ENCODE measurements at regions not wholly inside any gene's neighbourhood (a gene's known extent, or its start where the extent isn't known, plus 50 kb on each side); places are given as distances from the start of the nearest gene placed in this dataset.
"Not testable (repeated sequence)": the region's sequence is repeated elsewhere in the genome, so short reads cannot be mapped to it uniquely, and the experiment has no call there.

DNA sequence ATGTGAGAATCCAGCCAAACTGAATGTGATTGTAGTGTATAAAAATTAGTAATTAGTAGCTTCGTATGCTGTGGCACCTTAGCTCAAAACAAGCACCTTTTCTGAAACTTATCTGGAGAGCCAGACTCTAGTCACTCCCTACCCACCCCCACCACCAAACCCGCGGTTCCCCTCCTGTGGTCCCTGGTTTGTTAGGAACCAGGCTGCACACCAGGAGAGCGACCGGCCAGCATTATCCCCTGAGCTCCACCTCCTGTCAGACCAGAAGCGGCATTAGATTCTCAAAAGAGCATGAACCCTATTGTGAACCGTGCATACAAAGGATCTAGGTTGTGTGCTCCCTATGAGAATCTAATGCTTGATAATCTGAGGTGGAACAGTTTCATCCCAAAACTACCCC is 498.6 kb downstream of the CHSY3 start:
- H4K20me1 ChIP-seq (ENCODE audit: insufficient read depth) = no peaks in the 10 kb centered on the region
- H3K4me1 ChIP-seq (replicated peaks; ENCODE audit: insufficient read depth) = peaks cover 8% of the 10 kb centered on the region; the same call in 1 of the 2 replicates
- ChIA-PET POLR2A (ENCODE audit: unreplicated experiment) (no interaction called here), CTCF (no interaction called here)
- no peaks in the 10 kb centered on the region for H3F3A ChIP-seq (ENCODE audit: insufficient read depth, low read depth)
- no peaks in the 10 kb centered on the region for H3K9me3 ChIP-seq (ENCODE audit: insufficient read depth, low read depth)
- H3K4me3 ChIP-seq = no peak overlapping the region
- DNase-seq = no peak
- intact Hi-C loops (cut with micrococcal nuclease; ENCODE audit: unreplicated experiment) = loop anchor here (10.0 kb wide), 1 partner anchor 208 kb away; no protein-coding TSS in a partner anchor
- no peaks in the 10 kb centered on the region for H3K36me3 ChIP-seq (ENCODE audit: low read depth)
- BruUV-seq (replicated peaks) = no TSS peak
- no peaks in the 10 kb centered on the region for H3K9me2 ChIP-seq (ENCODE audit: insufficient read depth)
- no peak overlapping the region for H2AFZ ChIP-seq
- H3K4me2 ChIP-seq = no peak overlapping the region
- H3K27me3 ChIP-seq (ENCODE audit: insufficient read depth, low read depth) = no peaks in the 10 kb centered on the region
- H3K27ac ChIP-seq = no peak overlapping the region
- H3K79me2 ChIP-seq (ENCODE audit: low read depth) = no peaks in the 10 kb centered on the region
- TF ChIP-seq, protein P1, sequence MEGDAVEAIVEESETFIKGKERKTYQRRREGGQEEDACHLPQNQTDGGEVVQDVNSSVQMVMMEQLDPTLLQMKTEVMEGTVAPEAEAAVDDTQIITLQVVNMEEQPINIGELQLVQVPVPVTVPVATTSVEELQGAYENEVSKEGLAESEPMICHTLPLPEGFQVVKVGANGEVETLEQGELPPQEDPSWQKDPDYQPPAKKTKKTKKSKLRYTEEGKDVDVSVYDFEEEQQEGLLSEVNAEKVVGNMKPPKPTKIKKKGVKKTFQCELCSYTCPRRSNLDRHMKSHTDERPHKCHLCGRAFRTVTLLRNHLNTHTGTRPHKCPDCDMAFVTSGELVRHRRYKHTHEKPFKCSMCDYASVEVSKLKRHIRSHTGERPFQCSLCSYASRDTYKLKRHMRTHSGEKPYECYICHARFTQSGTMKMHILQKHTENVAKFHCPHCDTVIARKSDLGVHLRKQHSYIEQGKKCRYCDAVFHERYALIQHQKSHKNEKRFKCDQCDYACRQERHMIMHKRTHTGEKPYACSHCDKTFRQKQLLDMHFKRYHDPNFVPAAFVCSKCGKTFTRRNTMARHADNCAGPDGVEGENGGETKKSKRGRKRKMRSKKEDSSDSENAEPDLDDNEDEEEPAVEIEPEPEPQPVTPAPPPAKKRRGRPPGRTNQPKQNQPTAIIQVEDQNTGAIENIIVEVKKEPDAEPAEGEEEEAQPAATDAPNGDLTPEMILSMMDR (conservative IDR thresholded peaks at IDR 0.05) = no peak
- no peak for TF ChIP-seq EZH2 (IDR thresholded peaks at IDR 0.05; ENCODE audit: low read depth)

DNA sequence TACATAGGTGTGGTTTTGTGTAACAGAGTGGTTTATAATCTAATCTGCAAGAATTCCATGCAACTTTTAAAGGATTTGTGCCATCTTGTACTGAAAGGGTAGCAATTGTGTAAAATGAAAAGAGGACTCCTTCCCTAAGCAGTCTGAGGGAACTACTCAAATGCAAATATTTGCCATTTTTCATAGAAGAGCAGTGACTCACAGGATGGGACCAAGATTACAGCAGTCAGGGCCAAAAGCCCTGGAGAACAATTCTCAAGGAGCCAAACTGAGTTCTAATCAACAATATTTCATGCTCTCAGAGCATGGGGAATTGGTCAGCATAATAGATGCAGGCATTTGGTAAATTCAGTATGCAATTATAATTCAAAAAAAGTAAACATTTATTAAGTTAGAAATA is 495.8 kb downstream of the CHSY3 start:
- intact Hi-C loops (cut with micrococcal nuclease; ENCODE audit: unreplicated experiment) = loop anchor here (10.0 kb wide), 1 partner anchor 205 kb away; no protein-coding TSS in a partner anchor
- Histone ChIP-seq H3K36me3 (ENCODE audit: low read depth) (no peaks in the 10 kb centered on the region), H4K20me1 (ENCODE audit: insufficient read depth) (no peaks in the 10 kb centered on the region), H3K9me3 (ENCODE audit: insufficient read depth, low read depth) (no peaks in the 10 kb centered on the region), H3K4me1 (replicated peaks; ENCODE audit: insufficient read depth) (peaks cover 8% of the 10 kb centered on the region; the same call in 1 of the 2 replicates), H3K27ac (no peak overlapping the region), H3K27me3 (ENCODE audit: insufficient read depth, low read depth) (no peaks in the 10 kb centered on the region), H3K9me2 (ENCODE audit: insufficient read depth) (no peaks in the 10 kb centered on the region), H3K4me2 (no peak overlapping the region), H3K79me2 (ENCODE audit: low read depth) (no peaks in the 10 kb centered on the region), H3F3A (ENCODE audit: insufficient read depth, low read depth) (no peaks in the 10 kb centered on the region), H2AFZ (no peak overlapping the region), H3K4me3 (no peak overlapping the region)
- ChIA-PET CTCF (no interaction called here), POLR2A (ENCODE audit: unreplicated experiment) (no interaction called here)
- DNase-seq = no peak
- no TSS peak for BruUV-seq (replicated peaks)
- TF ChIP-seq EZH2 (IDR thresholded peaks at IDR 0.05; ENCODE audit: low read depth) = no peak
- TF ChIP-seq, protein P1 (conservative IDR thresholded peaks at IDR 0.05) = no peak

- Histone ChIP-seq H3K36me3 (ENCODE audit: low read depth) (no peaks in the 10 kb centered on the region), H2AFZ (no peak overlapping the region), H3K4me3 (no peak overlapping the region), H4K20me1 (ENCODE audit: insufficient read depth) (no peaks in the 10 kb centered on the region), H3F3A (ENCODE audit: insufficient read depth, low read depth) (no peaks in the 10 kb centered on the region), H3K4me2 (no peak overlapping the region), H3K4me1 (replicated peaks; ENCODE audit: insufficient read depth) (peaks cover 8% of the 10 kb centered on the region; the same call in 1 of the 2 replicates), H3K79me2 (ENCODE audit: low read depth) (no peaks in the 10 kb centered on the region), H3K9me3 (ENCODE audit: insufficient read depth, low read depth) (no peaks in the 10 kb centered on the region), H3K27me3 (ENCODE audit: insufficient read depth, low read depth) (no peaks in the 10 kb centered on the region), H3K9me2 (ENCODE audit: insufficient read depth) (no peaks in the 10 kb centered on the region), H3K27ac (no peak overlapping the region)
- DNase-seq = no peak
- ChIA-PET CTCF (no interaction called here), POLR2A (ENCODE audit: unreplicated experiment) (no interaction called here)
- TF ChIP-seq EZH2 (IDR thresholded peaks at IDR 0.05; ENCODE audit: low read depth) = no peak
- TF ChIP-seq, protein P1 (conservative IDR thresholded peaks at IDR 0.05) = no peak
- intact Hi-C loops (cut with micrococcal nuclease; ENCODE audit: unreplicated experiment) = no loop called here
- no TSS peak for BruUV-seq (replicated peaks)
Observed at GRCh38 chr5:130398825-130399224, 494.6 kb downstream of the CHSY3 start.

DNA sequence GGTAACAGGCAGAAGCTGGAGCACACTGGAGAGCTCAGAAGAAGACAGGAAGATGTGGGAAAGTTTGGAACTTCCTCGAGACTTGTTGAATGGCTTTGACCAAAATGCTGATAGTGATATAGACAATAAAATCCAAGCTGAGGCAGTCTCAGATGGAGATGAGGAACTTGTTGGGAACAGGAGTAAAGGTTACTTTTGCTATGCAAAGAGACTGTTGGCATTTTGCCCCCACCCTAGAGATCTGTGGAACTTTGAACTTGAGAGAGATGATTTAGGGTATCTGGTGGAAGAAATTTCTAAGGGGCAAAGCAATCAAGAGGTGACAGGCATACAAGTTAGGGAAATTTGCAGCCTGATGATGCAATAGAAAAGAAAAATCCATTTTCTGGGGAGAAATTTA is 493.5 kb downstream of the CHSY3 start:
- H2AFZ ChIP-seq; H3K4me3 ChIP-seq; H3K36me3 ChIP-seq (ENCODE audit: low read depth); H3K27ac ChIP-seq; H3K9me3 ChIP-seq (ENCODE audit: insufficient read depth, low read depth); CTCF ChIA-PET; H3K27me3 ChIP-seq (ENCODE audit: insufficient read depth, low read depth); H3K9me2 ChIP-seq (ENCODE audit: insufficient read depth); H4K20me1 ChIP-seq (ENCODE audit: insufficient read depth); POLR2A ChIA-PET (ENCODE audit: unreplicated experiment); BruUV-seq (replicated peaks); intact Hi-C loops (cut with micrococcal nuclease; ENCODE audit: unreplicated experiment); H3F3A ChIP-seq (ENCODE audit: insufficient read depth, low read depth); DNase-seq; H3K4me2 ChIP-seq; H3K4me1 ChIP-seq (replicated peaks; ENCODE audit: insufficient read depth); H3K79me2 ChIP-seq (ENCODE audit: low read depth): not testable (repeated sequence)
